ENCODE measurements at regions not wholly inside any gene's neighbourhood (a gene's known extent, or its start where the extent isn't known, plus 50 kb on each side); places are given as distances from the start of the nearest gene placed in this dataset.

- Histone ChIP-seq H3K79me2 (ENCODE audit: control insufficient read depth, insufficient read depth, low read length) (no peaks in the 10 kb centered on the region), H3K9me1 (ENCODE audit: control insufficient read depth, insufficient read depth, low read length) (no peaks in the 10 kb centered on the region), H3K9me3 (replicated peaks; ENCODE audit: control insufficient read depth, insufficient read depth, low read depth, low read length) (no peaks in the 10 kb centered on the region), H3K27ac (ENCODE audit: extremely low read depth, low read depth, low read length) (no peak overlapping the region), H3K4me1 (replicated peaks in 1 of 2; ENCODE audit: control insufficient read depth in 2 of 2, insufficient read depth in 2 of 2, low read length in 2 of 2) (no peaks in the 10 kb centered on the region), H3K4me2 (ENCODE audit: insufficient read depth, low read length) (no peak overlapping the region), H3K4me3 (no peak overlapping the region), H3K36me3 (ENCODE audit: control insufficient read depth, insufficient read depth, low read length) (no peaks in the 10 kb centered on the region), H2AFZ (ENCODE audit: low read depth, low read length) (no peak overlapping the region), H3K9ac (ENCODE audit: insufficient read depth in 1 of 2, low read depth in 2 of 2, low read length in 2 of 2) (no peak overlapping the region), H3K27me3 (ENCODE audit: control insufficient read depth in 2 of 2, insufficient read depth in 2 of 2, low read length in 2 of 2) (peaks cover 2 to 12% of the 10 kb centered on the region in 2 experiments; a peak in 2 of 5 replicates), H4K20me1 (replicated peaks; ENCODE audit: control insufficient read depth, insufficient read depth, low read length) (no peaks in the 10 kb centered on the region)
- ChIA-PET POLR2A (interaction anchor here (0.7 kb wide), 1 partner anchor 359 kb away, joined by 3 read pairs; no protein-coding TSS in a partner anchor), CTCF (ENCODE audit: low intra/inter-chr PET ratio) (no interaction called here)
- ATAC-seq (no peak), FAIRE-seq (no peak), DNase-seq (ENCODE audit: extremely low read depth in 1 of 4, low spot score in 3 of 4) (no peak)
- in situ Hi-C loops (cut with MboI) = no loop called here
- WGBS (ENCODE audit: insufficient coverage, low coverage, missing lambda C conversion rate) = 5% methylated on average over 8 of the region's 8 CpGs
- intact Hi-C loops (cut with micrococcal nuclease) = no loop called here
- BruUV-seq (replicated peaks) = no TSS peak
- TF ChIP-seq, protein P1, sequence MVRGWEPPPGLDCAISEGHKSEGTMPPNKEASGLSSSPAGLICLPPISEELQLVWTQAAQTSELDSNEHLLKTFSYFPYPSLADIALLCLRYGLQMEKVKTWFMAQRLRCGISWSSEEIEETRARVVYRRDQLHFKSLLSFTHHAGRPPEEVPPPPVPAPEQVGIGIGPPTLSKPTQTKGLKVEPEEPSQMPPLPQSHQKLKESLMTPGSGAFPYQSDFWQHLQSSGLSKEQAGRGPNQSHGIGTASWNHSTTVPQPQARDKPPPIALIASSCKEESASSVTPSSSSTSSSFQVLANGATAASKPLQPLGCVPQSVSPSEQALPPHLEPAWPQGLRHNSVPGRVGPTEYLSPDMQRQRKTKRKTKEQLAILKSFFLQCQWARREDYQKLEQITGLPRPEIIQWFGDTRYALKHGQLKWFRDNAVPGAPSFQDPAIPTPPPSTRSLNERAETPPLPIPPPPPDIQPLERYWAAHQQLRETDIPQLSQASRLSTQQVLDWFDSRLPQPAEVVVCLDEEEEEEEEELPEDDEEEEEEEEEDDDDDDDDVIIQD (CRISPR knock-in tag; IDR thresholded peaks at IDR 0.05) = no peak
- no peak for TF ChIP-seq ZNF224 (CRISPR knock-in tag; IDR thresholded peaks at IDR 0.05)
- no peak for TF ChIP-seq SLC30A9 (CRISPR knock-in tag; IDR thresholded peaks at IDR 0.05)
- TF ChIP-seq FOXJ2 (tag; IDR thresholded peaks at IDR 0.05) = no peak
- TF ChIP-seq ZNF830 (CRISPR knock-in tag; IDR thresholded peaks at IDR 0.05) = no peak
- TF ChIP-seq SAP30 (IDR thresholded peaks at IDR 0.05; ENCODE audit: borderline replicate concordance, insufficient read depth, low read depth, low read length, poor library complexity, severe bottlenecking) = no peak
Measured at GRCh38 chr5:68648944-68649857, 433.6 kb downstream of the PIK3R1 start.

Data from K562 (cell line).